BE2C (cell line): ENCODE measurements at regions not wholly inside any gene's neighbourhood (a gene's known extent, or its start where the extent isn't known, plus 50 kb on each side); places are given as distances from the start of the nearest gene placed in this dataset.
A peak's percentile ranks its signal among the peaks of the same experiment; 100 is the strongest.

Experiments used
- DNase-seq: peaks from one replicate; pipeline ENCODE4 v3.0.0-alpha.2; 2020
- H3K27me3 ChIP-seq: fragments of 250-450 bp; sonication (Bioruptor Pico); 2 replicates; pipeline ENCODE4 v1.5.1; 2020; ENCODE audit warnings: mild to moderate bottlenecking
- H3K36me3 ChIP-seq: fragments of 250-450 bp; sonication (Bioruptor Pico); 2 replicates; pipeline ENCODE4 v1.5.1; 2020; ENCODE audit warnings: mild to moderate bottlenecking
- H3K4me1 ChIP-seq: fragments of 250-450 bp; sonication (Bioruptor Pico); 2 replicates; pipeline ENCODE4 v1.5.1; 2020
- H3K4me3 ChIP-seq: 2 replicates; pipeline ENCODE4 v1.5.1; 2011; ENCODE audit warnings: low read depth, low read length
- H3K9me3 ChIP-seq: fragments of 250-450 bp; sonication (Bioruptor Pico); 2 replicates; pipeline ENCODE4 v1.5.1; 2020
- TF ChIP-seq, protein P1 (sequence below): IDR thresholded peaks from 2 replicates; pipeline ENCODE4 v1.5.1; 2012; ENCODE audit warnings: mild to moderate bottlenecking, low read depth, low read length

DNA sequence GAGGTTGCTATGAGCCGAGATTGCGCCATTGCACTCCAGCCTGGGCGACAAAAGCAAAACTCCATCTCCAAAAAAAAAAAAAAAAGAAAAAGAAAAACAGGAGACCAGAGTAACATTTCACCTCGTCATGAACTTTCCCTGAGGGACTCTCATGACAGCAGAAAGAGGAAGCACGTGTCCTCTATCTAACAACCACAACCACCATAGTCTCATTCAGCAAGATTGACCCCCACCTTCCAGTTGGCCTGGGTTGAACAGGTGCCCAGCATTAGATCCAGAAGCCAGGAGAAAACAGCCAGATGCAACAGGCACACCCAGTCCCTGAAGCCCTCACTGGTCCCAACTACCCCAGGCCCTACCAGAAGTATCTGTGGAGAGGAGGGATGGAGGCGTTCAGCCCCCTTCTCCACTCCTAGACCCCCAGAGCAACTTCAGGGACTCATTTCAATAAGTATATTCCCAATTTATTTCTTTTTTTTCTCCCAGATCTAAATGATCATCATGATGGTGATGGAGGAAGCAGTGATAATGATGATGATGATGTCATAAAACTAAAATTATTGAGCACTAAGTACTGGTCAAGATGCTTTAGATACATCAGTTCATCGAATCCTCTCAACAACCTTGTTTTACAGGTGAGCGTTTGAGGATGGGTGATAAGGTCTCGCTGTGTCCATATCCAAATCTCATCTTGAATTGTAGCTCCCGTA is 235.0 kb downstream of the EFCAB11 start:
- no peak overlapping the region for H3K4me3 ChIP-seq
- H3K9me3 ChIP-seq, result no peaks in the 10 kb centered on the region
- H3K27me3 ChIP-seq, result no peaks in the 10 kb centered on the region
- TF ChIP-seq, protein P1, sequence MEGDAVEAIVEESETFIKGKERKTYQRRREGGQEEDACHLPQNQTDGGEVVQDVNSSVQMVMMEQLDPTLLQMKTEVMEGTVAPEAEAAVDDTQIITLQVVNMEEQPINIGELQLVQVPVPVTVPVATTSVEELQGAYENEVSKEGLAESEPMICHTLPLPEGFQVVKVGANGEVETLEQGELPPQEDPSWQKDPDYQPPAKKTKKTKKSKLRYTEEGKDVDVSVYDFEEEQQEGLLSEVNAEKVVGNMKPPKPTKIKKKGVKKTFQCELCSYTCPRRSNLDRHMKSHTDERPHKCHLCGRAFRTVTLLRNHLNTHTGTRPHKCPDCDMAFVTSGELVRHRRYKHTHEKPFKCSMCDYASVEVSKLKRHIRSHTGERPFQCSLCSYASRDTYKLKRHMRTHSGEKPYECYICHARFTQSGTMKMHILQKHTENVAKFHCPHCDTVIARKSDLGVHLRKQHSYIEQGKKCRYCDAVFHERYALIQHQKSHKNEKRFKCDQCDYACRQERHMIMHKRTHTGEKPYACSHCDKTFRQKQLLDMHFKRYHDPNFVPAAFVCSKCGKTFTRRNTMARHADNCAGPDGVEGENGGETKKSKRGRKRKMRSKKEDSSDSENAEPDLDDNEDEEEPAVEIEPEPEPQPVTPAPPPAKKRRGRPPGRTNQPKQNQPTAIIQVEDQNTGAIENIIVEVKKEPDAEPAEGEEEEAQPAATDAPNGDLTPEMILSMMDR, result no peak
- no peaks in the 10 kb centered on the region; the same call in 1 of the 2 replicates for H3K4me1 ChIP-seq
- DNase-seq, result no peak
- no peaks in the 10 kb centered on the region for H3K36me3 ChIP-seq

DNA sequence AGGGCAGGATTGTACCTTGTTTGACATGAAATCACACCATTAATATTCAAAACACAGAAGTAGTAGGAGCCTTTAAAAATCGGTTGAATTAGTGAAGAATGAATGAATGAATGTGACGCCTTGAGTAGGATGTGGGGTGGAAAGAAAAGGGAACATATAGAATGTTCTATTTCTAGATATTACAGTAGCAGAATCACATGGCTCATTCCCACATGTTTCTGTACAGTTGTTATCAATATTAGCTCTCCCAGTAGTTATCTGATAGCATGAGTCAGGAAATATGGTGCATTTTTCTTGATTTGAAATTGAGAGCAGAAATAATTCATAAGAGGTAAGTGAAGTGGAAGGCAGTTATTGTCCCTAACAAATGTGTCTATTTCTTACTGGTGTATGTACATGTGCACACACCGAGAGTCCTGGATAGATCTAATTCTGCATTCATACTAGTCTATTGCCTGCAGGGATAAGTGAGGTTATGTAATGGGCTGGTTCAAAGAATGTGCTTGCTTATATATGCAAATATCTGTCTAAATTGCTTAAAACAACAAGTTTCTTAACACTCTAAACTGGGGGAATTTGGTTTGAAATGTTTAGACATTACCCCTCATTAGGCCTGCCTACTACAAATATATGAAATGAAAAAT is 245.4 kb downstream of the EFCAB11 start:
- no peaks in the 10 kb centered on the region for H3K9me3 ChIP-seq

DNA sequence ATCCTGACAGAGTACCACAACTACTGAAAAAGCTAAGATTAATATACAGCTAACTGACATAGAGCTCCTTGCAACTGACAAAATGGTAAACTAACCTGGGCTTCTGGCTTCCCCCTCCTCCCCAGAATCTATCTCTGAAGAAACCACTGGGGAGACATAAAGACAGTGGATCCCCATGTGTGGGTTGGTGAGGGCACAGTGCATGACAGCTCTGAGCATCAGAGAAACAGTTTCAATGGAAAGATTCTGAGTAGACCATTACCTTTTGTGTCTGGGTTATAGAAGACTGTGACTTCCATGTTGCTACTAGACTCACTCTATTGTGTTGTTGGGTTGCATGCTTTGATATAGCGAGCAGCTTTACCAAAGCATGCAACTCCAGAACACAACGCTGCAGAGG is 247.4 kb downstream of the EFCAB11 start:
- TF ChIP-seq, protein P1, result no peak
- no peak overlapping the region for H3K4me3 ChIP-seq

More for the DNA sequence above, 245.4 kb downstream of the EFCAB11 start:
- DNase-seq, result no peak
- H3K4me3 ChIP-seq, result no peak overlapping the region
- H3K36me3 ChIP-seq, result no peaks in the 10 kb centered on the region
- no peaks in the 10 kb centered on the region for H3K27me3 ChIP-seq
- H3K4me1 ChIP-seq, result 0 out of 2 replicates have a peak, but pooled peaks cover 5% of the 10 kb centered on the region
- TF ChIP-seq, protein P1, result no peak

DNA sequence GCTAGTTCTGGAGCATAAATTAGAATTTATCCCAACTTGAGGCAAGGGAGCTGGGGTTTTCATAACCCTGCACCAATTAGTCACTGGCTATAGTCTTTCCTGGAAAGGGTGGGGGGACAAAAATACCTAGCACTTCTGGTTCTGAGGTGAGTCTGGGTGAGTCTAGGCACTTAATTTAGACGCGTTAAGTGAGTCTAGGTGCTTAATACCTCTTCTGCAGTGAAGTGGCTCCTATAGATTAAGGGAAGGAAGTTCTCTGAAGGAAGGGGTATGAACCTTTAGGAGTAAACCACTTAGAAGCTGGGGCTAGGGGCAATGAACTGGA is 251.7 kb downstream of the EFCAB11 start:
- Histone ChIP-seq H3K9me3 (peaks cover 9% of the 10 kb centered on the region), H3K36me3 (no peaks in the 10 kb centered on the region), H3K4me3 (no peak overlapping the region), H3K4me1 (peaks cover 15% of the 10 kb centered on the region), H3K27me3 (no peaks in the 10 kb centered on the region)
- DNase-seq, result no peak
- TF ChIP-seq, protein P1, result no peak

More for the DNA sequence above, 247.4 kb downstream of the EFCAB11 start:
- Histone ChIP-seq H3K27me3 (no peaks in the 10 kb centered on the region), H3K4me1 (peaks cover 6% of the 10 kb centered on the region; the same call in 1 of the 2 replicates), H3K36me3 (no peaks in the 10 kb centered on the region), H3K9me3 (peaks cover 2% of the 10 kb centered on the region)
- no peak for DNase-seq

DNA sequence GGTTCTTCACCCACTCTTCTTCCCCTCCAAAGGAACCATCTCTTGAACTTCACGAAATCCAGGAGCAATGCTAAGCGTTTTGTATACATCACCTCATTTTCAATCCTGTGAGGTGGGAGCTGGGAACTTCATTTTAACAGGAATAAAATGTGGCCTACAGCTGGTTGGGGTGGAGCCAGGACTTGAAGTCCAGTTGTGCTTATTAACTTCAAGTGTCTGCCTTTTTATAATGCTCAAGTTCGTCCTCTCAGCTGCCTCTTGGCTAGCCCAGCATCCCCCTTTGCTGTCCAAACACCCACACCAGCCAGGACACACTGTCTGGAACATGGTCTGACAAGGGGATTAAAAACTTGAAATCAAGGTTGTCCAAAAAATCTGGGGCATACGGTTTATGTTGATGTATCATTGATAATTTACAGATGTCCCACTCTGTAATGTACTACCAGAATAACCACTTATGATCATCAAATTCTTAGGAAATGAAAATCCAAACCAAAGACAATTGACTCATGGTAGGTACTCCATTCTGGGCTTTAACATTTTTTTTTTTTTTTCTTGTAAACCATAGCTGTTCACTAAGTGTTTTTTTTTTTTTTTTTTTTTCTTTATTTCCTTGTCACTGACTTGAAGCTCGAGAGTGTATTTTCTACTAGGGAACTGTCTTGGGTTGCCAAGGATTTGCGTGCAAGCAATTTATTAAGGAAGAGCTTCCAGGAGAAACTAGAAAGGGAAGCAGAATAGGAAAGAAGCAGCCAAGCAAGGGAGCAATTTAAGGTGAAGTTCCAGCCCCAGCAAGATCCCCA is 252.3 kb downstream of the EFCAB11 start:
- peaks cover 9% of the 10 kb centered on the region for H3K9me3 ChIP-seq
- H3K36me3 ChIP-seq, result no peaks in the 10 kb centered on the region
- TF ChIP-seq, protein P1, result no peak
- DNase-seq, result no peak
- no peaks in the 10 kb centered on the region for H3K27me3 ChIP-seq
- H3K4me1 ChIP-seq, result peaks cover 15% of the 10 kb centered on the region
- peak overlapping the region; percentile 19; the same call in 1 of the 2 replicates for H3K4me3 ChIP-seq
